ENCODE measurements at regions not wholly inside any gene's neighbourhood (a gene's known extent, or its start where the extent isn't known, plus 50 kb on each side); places are given as distances from the start of the nearest gene placed in this dataset.
A peak's percentile ranks its signal among the peaks of the same experiment; 100 is the strongest.

DNA sequence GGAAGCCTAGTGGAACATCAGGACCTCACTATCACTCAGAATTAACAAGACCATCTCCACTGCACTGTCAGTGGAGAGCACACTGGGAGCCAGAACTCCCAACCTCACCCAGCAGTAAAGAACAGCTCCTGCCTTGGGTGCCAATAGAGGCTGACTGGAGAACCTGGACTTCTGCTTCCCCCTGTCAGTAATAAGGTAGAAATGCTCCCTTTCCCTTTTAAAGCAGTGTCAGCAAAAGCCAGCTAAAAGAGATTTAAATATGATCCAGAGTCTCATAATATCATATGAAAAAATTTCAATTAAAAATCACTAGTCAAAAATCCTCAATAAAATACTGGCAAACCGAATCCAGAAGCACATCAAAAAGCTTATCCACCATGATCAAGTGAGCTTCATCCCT, 82.8 kb downstream of the SPATA19 start:
- in situ Hi-C loops (cut with MboI; ENCODE audit: low sequenced_read_pairs, unreplicated experiment): no loop called here
- no peak for DNase-seq (ENCODE audit: low spot score)
- TF ChIP-seq, protein P1, sequence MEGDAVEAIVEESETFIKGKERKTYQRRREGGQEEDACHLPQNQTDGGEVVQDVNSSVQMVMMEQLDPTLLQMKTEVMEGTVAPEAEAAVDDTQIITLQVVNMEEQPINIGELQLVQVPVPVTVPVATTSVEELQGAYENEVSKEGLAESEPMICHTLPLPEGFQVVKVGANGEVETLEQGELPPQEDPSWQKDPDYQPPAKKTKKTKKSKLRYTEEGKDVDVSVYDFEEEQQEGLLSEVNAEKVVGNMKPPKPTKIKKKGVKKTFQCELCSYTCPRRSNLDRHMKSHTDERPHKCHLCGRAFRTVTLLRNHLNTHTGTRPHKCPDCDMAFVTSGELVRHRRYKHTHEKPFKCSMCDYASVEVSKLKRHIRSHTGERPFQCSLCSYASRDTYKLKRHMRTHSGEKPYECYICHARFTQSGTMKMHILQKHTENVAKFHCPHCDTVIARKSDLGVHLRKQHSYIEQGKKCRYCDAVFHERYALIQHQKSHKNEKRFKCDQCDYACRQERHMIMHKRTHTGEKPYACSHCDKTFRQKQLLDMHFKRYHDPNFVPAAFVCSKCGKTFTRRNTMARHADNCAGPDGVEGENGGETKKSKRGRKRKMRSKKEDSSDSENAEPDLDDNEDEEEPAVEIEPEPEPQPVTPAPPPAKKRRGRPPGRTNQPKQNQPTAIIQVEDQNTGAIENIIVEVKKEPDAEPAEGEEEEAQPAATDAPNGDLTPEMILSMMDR (IDR thresholded peaks at IDR 0.05; ENCODE audit: borderline replicate concordance, control extremely low read depth, extremely low read depth, insufficient read depth, missing control alignments): no peak

DNA sequence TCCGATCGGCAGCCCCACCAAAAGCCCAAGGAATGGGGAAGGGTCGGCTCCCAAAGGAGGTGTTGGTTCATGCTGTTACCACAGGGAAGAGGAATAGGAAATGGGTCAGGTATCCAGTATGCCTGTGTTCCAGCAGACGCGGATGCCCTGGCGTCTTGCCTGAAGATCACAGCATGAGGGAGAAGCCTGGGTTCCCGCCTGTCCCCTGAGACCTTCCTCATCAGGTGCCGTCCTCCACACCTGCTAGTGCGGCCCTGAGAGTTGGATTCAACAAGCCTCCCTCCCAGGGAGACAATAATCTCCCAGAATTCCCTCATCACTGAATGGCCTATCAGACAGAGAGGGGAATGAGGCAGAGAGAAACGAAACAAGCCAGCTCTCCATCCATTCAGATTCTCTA, 92.2 kb downstream of the SPATA19 start:
- in situ Hi-C loops (cut with MboI; ENCODE audit: low sequenced_read_pairs, unreplicated experiment): no loop called here
- no peak for DNase-seq (ENCODE audit: low spot score)

DNA sequence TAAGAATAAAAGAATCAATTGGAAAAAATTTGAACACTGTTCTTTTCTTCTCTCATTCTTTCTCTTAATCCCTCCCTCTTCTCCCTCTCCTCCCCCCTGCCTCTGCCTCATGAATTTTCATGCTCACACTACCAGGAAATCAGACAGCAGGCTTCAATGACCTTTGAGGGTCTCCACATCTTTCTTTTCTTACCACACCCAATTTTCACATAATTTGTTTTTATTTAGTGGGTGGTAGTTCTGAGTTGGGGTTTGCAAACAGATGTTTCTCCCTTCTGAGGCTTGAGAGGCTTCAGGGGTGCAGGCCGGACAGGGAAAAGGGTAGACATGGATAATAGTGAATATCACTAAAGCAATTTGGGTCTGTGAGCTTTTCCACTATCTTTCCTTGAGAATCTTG, 95.5 kb downstream of the SPATA19 start:
- DNase-seq (ENCODE audit: low spot score): no peak
- in situ Hi-C loops (cut with MboI; ENCODE audit: low sequenced_read_pairs, unreplicated experiment): no loop called here
- TF ChIP-seq, protein P1 (IDR thresholded peaks at IDR 0.05; ENCODE audit: borderline replicate concordance, control extremely low read depth, extremely low read depth, insufficient read depth, missing control alignments): no peak

More for the DNA sequence above, 92.2 kb downstream of the SPATA19 start:
- TF ChIP-seq, protein P1 (IDR thresholded peaks at IDR 0.05; ENCODE audit: borderline replicate concordance, control extremely low read depth, extremely low read depth, insufficient read depth, missing control alignments): no peak

DNA sequence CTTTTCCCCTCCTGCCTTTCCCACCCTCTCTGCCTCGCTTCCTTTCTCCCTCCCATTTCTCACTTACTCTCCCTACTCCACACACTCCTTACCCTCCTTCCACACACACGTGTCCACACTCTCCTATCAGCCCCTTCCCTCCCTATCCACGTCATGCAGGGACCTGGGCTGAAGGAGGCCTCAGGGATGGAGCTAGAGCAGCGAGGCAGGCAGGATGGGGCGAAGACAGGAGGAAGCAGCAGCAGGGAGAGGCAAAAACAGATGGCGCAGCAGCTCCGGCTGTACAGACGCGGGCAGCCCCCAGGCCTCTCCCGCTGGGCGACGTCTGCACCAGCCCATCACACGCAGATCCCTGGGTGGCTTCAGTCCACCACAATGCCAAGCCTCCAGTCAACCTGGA, 97.9 kb downstream of the SPATA19 start:
- no peak for DNase-seq (ENCODE audit: low spot score)
- in situ Hi-C loops (cut with MboI; ENCODE audit: low sequenced_read_pairs, unreplicated experiment): no loop called here
- TF ChIP-seq, protein P1 (IDR thresholded peaks at IDR 0.05; ENCODE audit: borderline replicate concordance, control extremely low read depth, extremely low read depth, insufficient read depth, missing control alignments): no peak

DNA sequence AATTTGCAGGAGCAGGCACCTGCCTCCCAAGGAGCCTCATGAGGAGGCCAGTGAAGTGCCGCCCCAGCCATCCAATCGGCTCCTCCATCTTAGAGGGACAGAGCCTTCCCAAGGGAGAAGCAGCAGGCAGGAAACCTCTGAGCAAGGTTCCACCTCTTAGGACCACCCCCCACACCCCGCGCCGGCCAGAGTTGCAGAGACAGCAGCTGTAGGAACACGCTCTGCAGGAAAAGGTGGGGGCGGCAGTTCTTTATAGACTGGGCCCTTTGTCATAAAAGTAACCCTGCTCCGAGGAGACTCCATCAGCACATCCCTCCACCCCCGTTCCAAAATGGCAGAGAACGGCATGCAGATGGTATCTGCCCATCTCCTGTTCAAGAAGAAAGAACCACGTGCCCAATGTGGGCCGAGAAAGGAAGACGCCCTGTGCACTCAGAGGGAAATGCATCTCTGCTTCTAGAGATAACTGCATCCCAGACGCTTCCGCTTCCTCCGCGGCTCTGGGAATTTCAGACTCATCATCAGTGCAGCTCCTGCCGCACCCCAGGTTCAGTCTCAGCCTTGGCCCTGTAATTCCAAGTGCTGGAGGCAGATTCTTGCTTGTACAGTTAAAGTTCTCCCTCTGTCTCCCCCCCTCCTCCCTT, 98.5 kb downstream of the SPATA19 start:
- peak; percentile 2 for DNase-seq (ENCODE audit: low spot score)
- TF ChIP-seq, protein P1 (IDR thresholded peaks at IDR 0.05; ENCODE audit: borderline replicate concordance, control extremely low read depth, extremely low read depth, insufficient read depth, missing control alignments): no peak
- in situ Hi-C loops (cut with MboI; ENCODE audit: low sequenced_read_pairs, unreplicated experiment): no loop called here

DNA sequence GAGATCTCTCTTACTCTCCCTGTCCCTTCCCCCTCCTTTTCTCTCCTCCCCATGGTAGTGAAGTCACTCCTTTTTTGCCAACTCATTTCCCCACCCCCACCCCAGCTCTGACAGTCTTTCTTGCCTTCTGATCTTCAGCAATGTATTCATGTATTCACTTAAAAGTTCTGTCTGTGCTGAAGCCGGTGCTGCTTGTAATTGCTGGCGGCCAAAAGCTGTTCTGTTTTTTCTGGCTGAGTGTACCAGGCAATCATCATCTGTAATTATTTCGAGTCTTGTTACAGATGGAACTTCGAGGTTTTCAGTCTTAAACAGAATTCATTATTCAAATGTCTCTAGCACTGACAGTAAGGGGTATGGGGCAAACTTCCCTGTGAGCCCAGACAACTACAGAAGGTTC, 99.5 kb downstream of the SPATA19 start:
- in situ Hi-C loops (cut with MboI; ENCODE audit: low sequenced_read_pairs, unreplicated experiment): no loop called here
- TF ChIP-seq, protein P1 (IDR thresholded peaks at IDR 0.05; ENCODE audit: borderline replicate concordance, control extremely low read depth, extremely low read depth, insufficient read depth, missing control alignments): no peak
- DNase-seq (ENCODE audit: low spot score): no peak

Measured in GM13976 (cell line).